ENCODE measurements at regions not wholly inside any gene's neighbourhood (a gene's known extent, or its start where the extent isn't known, plus 50 kb on each side); places are given as distances from the start of the nearest gene placed in this dataset.
"Not testable (repeated sequence)": the region's sequence is repeated elsewhere in the genome, so short reads cannot be mapped to it uniquely, and the experiment has no call there.

- Mint-ChIP-seq H3K4me3 (no peak overlapping the region), H3K27ac (no peak overlapping the region), H3K9me3 (no peaks in the 10 kb centered on the region), H3K36me3 (ENCODE audit: insufficient read depth in 2 of 2) (peaks cover 0 to 2% of the 10 kb centered on the region in 2 donors), H3K27me3 (ENCODE audit: low read depth) (no peaks in the 10 kb centered on the region), H3K4me1 (ENCODE audit: low read depth) (no peaks in the 10 kb centered on the region)
- DNase-seq (no peak), ATAC-seq (replicated peaks in 1 of 2) (no peak)
Observed at GRCh38 chr2:187058198-187058597, 209.2 kb upstream of the ZSWIM2 start.

- Mint-ChIP-seq H3K27ac (no peak overlapping the region), H3K27me3 (ENCODE audit: low read depth) (no peaks in the 10 kb centered on the region), H3K4me1 (ENCODE audit: low read depth) (no peaks in the 10 kb centered on the region), H3K9me3 (no peaks in the 10 kb centered on the region), H3K36me3 (ENCODE audit: insufficient read depth in 2 of 2) (peaks cover 0 to 2% of the 10 kb centered on the region in 2 donors), H3K4me3 (no peak overlapping the region)
- ATAC-seq (replicated peaks in 1 of 2) (no peak), DNase-seq (no peak)
Observed at GRCh38 chr2:187057466-187057865, 208.5 kb upstream of the ZSWIM2 start.

DNA sequence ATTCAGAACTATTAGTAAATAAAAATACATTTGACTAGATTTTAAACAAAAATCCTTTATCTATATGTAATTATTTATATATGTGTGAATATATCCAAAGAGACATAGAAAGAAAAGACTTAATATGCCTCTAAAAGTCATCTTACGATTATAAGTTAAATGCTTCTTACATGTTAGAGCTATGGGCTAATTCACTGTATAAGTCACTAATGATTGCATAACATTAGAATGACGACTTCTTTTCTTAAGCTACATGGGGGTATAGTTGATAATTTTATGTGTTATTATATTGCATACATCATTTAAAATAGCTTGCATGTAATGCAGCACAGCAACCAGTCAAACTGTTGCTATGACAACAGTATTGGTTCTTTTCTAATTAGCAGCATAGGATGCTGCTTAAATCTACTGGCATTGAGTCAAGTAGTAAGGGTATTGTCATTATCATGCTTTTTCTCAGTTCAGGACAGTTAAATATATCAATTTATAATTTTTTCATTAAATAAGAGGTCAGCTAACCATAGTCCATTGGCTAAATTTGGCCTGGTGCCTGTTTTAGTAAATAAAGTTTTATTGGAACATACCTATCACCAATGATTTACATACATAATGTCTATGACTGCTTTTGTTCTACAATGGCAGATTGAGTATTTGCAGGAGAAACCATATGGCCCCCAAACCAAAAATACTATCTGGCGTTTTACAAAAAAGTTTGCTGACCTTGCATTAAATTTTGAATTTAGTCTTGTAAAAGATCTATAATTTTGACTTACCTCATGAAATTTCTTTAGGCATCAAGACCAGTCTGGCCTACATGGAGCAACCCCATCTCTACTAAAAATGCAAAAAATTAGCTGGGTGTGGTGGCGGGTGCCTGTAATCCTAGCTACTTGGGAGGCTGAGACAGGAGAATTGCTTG lies 207.7 kb upstream of the ZSWIM2 start:
- no peaks in the 10 kb centered on the region for H3K4me1 Mint-ChIP-seq (ENCODE audit: low read depth)
- DNase-seq (no peak), ATAC-seq (replicated peaks in 1 of 2) (no peak)
- H3K27ac Mint-ChIP-seq: no peak overlapping the region
- no peak overlapping the region for H3K4me3 Mint-ChIP-seq
- no peaks in the 10 kb centered on the region for H3K9me3 Mint-ChIP-seq
- peaks cover 0 to 2% of the 10 kb centered on the region in 2 donors for H3K36me3 Mint-ChIP-seq (ENCODE audit: insufficient read depth in 2 of 2)
- no peaks in the 10 kb centered on the region for H3K27me3 Mint-ChIP-seq (ENCODE audit: low read depth)

DNA sequence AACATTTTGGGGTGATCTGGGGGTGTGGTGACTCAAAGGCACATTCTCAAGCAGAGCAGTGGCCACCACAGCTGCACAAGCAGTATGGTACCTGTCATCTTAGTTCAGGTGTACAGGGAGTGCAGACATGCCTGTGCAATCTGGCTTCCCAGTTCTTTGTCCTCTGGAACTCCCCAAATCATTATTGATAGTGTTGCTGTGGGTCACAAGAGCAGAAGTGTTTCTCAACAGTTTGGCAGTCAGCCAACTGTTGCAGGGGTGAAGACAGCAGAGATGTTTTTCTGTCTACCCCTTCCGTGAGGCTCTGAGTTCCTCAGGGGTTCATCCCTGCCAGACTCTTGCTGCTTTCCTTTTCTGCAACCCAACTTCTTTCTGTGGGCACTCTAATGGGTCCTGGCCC lies 206.5 kb upstream of the ZSWIM2 start:
- ATAC-seq (replicated peaks in 1 of 2) (no peak), DNase-seq (no peak)
- Mint-ChIP-seq H3K4me3 (no peak overlapping the region), H3K36me3 (ENCODE audit: insufficient read depth in 2 of 2) (peaks cover 0 to 2% of the 10 kb centered on the region in 2 donors), H3K27ac (no peak overlapping the region), H3K9me3 (peaks cover 0 to 2% of the 10 kb centered on the region in 2 donors), H3K27me3 (ENCODE audit: low read depth) (no peaks in the 10 kb centered on the region), H3K4me1 (ENCODE audit: low read depth) (no peaks in the 10 kb centered on the region)

DNA sequence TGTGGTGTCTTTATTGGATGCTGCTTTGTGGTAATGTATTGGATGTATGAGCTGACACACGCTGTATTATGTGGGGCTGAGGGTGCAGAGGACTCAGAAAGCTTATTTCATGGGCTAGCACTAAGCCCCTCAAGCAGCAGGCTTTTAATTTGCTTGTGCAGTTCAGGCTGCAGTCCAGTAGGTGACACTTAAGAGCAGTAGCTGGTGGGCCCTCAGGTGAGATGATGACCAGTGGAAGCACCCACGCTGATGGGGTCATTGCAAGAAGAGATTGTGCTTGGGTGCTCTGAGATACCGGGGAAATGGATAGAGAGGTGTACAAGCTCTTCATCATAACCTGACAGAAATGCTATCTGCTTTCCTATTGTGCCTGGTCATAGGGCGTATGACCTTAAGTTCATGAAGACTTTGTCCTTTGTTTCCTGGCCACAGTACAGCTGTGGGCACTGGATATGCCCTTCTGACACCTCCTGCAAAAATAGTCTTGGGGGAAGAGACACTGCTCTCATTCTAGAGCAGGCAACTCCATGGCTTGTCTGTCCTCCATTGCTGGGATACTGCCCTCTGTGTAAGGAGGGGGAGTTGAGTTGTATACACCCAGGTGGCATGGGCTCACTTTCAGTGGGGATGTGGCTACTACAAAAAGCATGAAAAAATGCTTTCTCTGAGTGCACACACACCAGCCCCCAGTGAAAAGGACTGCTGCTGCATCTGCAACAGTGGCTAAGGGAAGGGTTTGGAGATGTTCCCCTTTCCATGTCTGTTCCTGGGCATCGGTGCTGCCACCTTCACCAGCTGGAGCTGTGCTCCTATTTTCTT lies 205.7 kb upstream of the ZSWIM2 start:
- DNase-seq: no peak
- H3K27ac Mint-ChIP-seq: no peak overlapping the region
- no peak for ATAC-seq (replicated peaks in 1 of 2)
- no peaks in the 10 kb centered on the region for H3K27me3 Mint-ChIP-seq (ENCODE audit: low read depth)
- no peak overlapping the region for H3K4me3 Mint-ChIP-seq
- H3K9me3 Mint-ChIP-seq: peaks cover 0 to 2% of the 10 kb centered on the region in 2 donors
- peaks cover 0 to 2% of the 10 kb centered on the region in 2 donors for H3K36me3 Mint-ChIP-seq (ENCODE audit: insufficient read depth in 2 of 2)
- H3K4me1 Mint-ChIP-seq (ENCODE audit: low read depth): no peaks in the 10 kb centered on the region

- H3K4me1 Mint-ChIP-seq (ENCODE audit: low read depth): no peaks in the 10 kb centered on the region
- H3K36me3 Mint-ChIP-seq (ENCODE audit: insufficient read depth in 2 of 2): peaks cover 0 to 2% of the 10 kb centered on the region in 2 donors
- H3K27me3 Mint-ChIP-seq (ENCODE audit: low read depth): no peaks in the 10 kb centered on the region
- H3K4me3 Mint-ChIP-seq: no peak overlapping the region
- DNase-seq (no peak), ATAC-seq (replicated peaks in 1 of 2) (no peak)
- no peak overlapping the region for H3K27ac Mint-ChIP-seq
- peaks cover 0 to 2% of the 10 kb centered on the region in 2 donors for H3K9me3 Mint-ChIP-seq
Observed at GRCh38 chr2:187051350-187051749, 202.4 kb upstream of the ZSWIM2 start.

DNA sequence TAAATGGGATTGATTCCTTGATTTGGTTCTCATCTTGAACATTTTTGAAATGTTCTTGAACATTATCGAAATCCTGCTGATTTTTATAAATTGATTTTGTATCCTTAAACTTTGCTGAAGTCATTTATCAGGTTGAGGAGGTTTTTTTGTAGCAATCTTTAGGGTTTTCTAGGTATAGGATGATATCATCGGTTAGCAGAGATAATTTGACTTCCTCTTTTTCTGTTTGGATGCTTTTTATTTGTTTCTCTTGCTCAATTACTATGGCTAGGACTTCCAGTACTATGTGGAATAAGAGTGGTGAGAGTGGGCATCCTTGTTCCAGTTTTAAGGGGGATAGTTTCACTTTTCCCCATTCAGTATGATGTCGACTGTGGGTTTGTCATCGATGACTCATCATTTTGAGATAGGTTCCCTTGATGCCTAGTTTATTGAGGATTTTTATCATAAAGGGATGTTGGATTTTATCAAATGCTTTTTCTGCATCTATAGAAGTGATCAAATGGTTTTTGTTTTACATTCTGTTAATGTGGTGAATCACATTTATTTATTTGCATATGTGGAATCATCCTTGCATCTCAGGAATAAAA lies 201.5 kb upstream of the ZSWIM2 start:
- ATAC-seq (replicated peaks in 1 of 2) (no peak), DNase-seq (no peak)
- Mint-ChIP-seq H3K27ac (no peak overlapping the region), H3K27me3 (ENCODE audit: low read depth) (no peaks in the 10 kb centered on the region), H3K4me1 (ENCODE audit: low read depth) (no peaks in the 10 kb centered on the region), H3K9me3 (peaks cover 0 to 2% of the 10 kb centered on the region in 2 donors), H3K36me3 (ENCODE audit: insufficient read depth in 2 of 2) (peaks cover 0 to 2% of the 10 kb centered on the region in 2 donors), H3K4me3 (no peak overlapping the region)

- Mint-ChIP-seq H3K9me3 (no peaks in the 10 kb centered on the region), H3K27me3 (ENCODE audit: low read depth) (no peaks in the 10 kb centered on the region), H3K4me3 (no peak overlapping the region), H3K4me1 (ENCODE audit: low read depth) (no peaks in the 10 kb centered on the region), H3K36me3 (ENCODE audit: insufficient read depth in 2 of 2) (no peaks in the 10 kb centered on the region), H3K27ac (no peak overlapping the region)
- ATAC-seq (replicated peaks in 1 of 2) (no peak), DNase-seq (no peak)
Observed at GRCh38 chr2:187037310-187037709, 188.3 kb upstream of the ZSWIM2 start.

DNA sequence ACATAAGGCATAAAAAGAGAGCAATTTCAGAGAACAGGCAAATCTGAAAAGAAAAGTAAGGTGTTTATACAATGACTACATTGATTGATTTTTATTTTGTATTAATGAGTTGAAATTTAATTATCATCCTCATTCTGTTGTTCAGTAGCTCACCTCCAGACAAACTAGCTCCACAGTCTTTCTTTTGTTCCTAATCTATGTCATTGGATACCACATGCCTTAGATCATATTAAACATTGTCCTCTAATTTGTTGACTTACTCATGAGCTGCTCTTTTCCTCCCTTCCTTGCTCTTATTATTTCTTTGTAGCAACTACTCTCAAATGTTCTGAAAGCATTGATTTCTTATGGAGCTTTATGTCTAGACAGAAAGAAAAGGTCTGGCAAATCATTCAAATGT lies 185.5 kb upstream of the ZSWIM2 start:
- Mint-ChIP-seq H3K27ac (no peak overlapping the region), H3K27me3 (ENCODE audit: low read depth) (no peaks in the 10 kb centered on the region), H3K36me3 (ENCODE audit: insufficient read depth in 2 of 2) (no peaks in the 10 kb centered on the region), H3K4me1 (ENCODE audit: low read depth) (no peaks in the 10 kb centered on the region), H3K4me3 (no peak overlapping the region), H3K9me3 (no peaks in the 10 kb centered on the region)
- ATAC-seq (replicated peaks in 1 of 2) (no peak), DNase-seq (no peak)

DNA sequence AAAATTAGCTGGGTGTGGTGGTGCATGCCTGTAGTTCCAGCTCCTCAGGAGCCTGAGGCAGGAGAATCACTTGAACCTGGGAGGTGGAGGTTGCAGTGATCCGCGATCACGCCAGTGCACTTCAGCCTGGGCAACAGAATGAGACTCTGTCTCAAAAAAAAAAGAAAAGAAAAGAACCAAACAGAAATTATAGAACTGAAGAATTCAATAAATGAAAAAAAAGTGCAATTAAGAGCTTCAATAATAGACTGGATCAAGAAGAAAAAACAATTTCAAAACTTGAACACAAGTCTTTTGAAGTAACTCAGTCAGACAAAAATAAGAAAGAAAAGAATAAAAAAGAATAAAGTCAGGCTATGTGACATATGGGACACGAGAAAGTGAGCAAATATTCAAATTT lies 175.8 kb upstream of the ZSWIM2 start:
- no peak for DNase-seq
- H3K4me1 Mint-ChIP-seq (ENCODE audit: low read depth): no peaks in the 10 kb centered on the region
- no peak overlapping the region for H3K4me3 Mint-ChIP-seq
- peaks cover 1 to 2% of the 10 kb centered on the region in 2 donors for H3K36me3 Mint-ChIP-seq (ENCODE audit: insufficient read depth in 2 of 2)
- peaks cover 1 to 10% of the 10 kb centered on the region in 2 donors for H3K9me3 Mint-ChIP-seq
- no peaks in the 10 kb centered on the region for H3K27me3 Mint-ChIP-seq (ENCODE audit: low read depth)
- no peak for ATAC-seq (replicated peaks in 1 of 2)
- no peak overlapping the region for H3K27ac Mint-ChIP-seq

DNA sequence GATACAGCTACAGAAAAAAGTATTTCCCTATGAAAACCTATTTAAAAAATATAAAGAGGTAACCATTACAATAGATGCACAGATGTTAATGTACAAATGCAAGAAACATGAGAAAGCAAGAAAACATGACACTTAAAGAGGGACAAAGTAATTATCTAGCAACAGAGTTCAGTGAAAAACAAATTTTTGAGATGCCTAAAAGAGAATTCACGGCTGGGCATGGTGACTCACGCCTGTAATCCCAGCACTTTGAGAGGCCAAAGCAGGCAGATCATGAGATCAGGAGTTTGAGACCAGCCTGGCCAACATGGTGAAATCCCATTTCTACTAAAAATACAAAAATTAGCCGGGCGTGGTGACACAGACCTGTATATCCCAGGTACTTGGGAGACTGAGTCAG lies 175.0 kb upstream of the ZSWIM2 start:
- not testable (repeated sequence) for DNase-seq; H3K4me1 Mint-ChIP-seq (ENCODE audit: low read depth); H3K36me3 Mint-ChIP-seq (ENCODE audit: insufficient read depth in 2 of 2); H3K27me3 Mint-ChIP-seq (ENCODE audit: low read depth); H3K9me3 Mint-ChIP-seq; H3K4me3 Mint-ChIP-seq; H3K27ac Mint-ChIP-seq; ATAC-seq (replicated peaks in 1 of 2)

DNA sequence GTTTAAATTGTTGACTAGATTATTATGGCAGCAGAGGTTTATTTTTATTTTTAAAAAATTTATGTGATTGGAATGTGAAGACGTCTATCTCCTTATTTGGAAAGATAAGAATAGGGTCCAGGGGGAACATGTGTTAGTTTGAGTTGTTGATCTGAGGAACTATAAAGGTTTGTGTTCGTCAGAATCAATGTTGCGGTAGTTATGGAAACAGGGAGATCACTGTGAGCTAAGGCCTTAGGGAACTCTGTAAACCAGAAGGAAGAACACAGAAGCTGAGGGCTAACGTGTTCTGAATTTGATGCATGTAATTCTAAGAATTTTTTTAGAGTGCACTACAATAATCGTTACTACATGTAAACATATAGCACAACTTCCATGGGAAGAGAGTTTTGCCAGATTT lies 168.5 kb upstream of the ZSWIM2 start:
- Mint-ChIP-seq H3K27ac (no peak overlapping the region), H3K36me3 (ENCODE audit: insufficient read depth in 2 of 2) (no peaks in the 10 kb centered on the region), H3K4me1 (ENCODE audit: low read depth) (no peaks in the 10 kb centered on the region), H3K4me3 (no peak overlapping the region), H3K9me3 (peaks cover 2% of the 10 kb centered on the region in 2 donors), H3K27me3 (ENCODE audit: low read depth) (no peaks in the 10 kb centered on the region)
- DNase-seq (no peak), ATAC-seq (replicated peaks in 1 of 2) (no peak)

GRCh38 chr2:187013058-187013457 lies 164.1 kb upstream of the ZSWIM2 start:
- Mint-ChIP-seq H3K27me3 (ENCODE audit: low read depth) (no peaks in the 10 kb centered on the region), H3K4me3 (no peak overlapping the region), H3K27ac (no peak overlapping the region), H3K4me1 (ENCODE audit: low read depth) (no peaks in the 10 kb centered on the region), H3K9me3 (peaks cover 2% of the 10 kb centered on the region in 2 donors), H3K36me3 (ENCODE audit: insufficient read depth in 2 of 2) (no peaks in the 10 kb centered on the region)
- ATAC-seq (replicated peaks in 1 of 2): no peak
- no peak for DNase-seq
